Testis (tissue), 2 donors: ENCODE measurements at regions not wholly inside any gene's neighbourhood (a gene's known extent, or its start where the extent isn't known, plus 50 kb on each side); places are given as distances from the start of the nearest gene placed in this dataset.

ENCODE experiments used
- CTCF ChIP-seq, 3 experiments: fragments of 450-650 bp in 2 of 3; fragments of 200-600 bp in 1 of 3; sonication (generic) in 1 of 3; IDR thresholded peaks; one replicate each; pipeline ENCODE4 v1.5.1; 2016 to 2019; ENCODE audit warnings: antibody characterized with exemption in 3 of 3, mild to moderate bottlenecking in 2 of 3, moderate library complexity in 1 of 3
- POLR2A ChIP-seq: fragments of 450-650 bp; IDR thresholded peaks from one replicate; pipeline ENCODE4 v1.6.1; 2017; ENCODE audit warnings: antibody characterized with exemption, mild to moderate bottlenecking, moderate library complexity

GRCh38 chr1:208885060-208885459 is 640.9 kb upstream of the PLXNA2 start:
- no peak for TF ChIP-seq CTCF (IDR thresholded peaks at IDR 0.05)
- no peak for TF ChIP-seq POLR2A
